HepG2 (cell line): ENCODE measurements at regions not wholly inside any gene's neighbourhood (a gene's known extent, or its start where the extent isn't known, plus 50 kb on each side); places are given as distances from the start of the nearest gene placed in this dataset.

Experiments used
- ATAC-seq: fragments of 200-7000 bp; cut with Tn5 transposase; 3 replicates; pipeline ENCODE4 v1.9.1; 2020; ENCODE audit warnings: mild to moderate bottlenecking, moderate library complexity
- BruUV-seq: library from RNA; stranded (reverse); fragments of 400-500 nt; replicated peaks from 2 replicates; lab custom pipeline; 2021; lab: Mats Ljungman, UMichigan
- CTCF ChIA-PET: fragments of 300-600 bp; formaldehyde crosslinking; extraction: SDS; loops from one replicate; lab custom pipeline; 2021; ENCODE audit warnings: low total read pairs, inconsistent platforms, low intra/inter-chr PET ratio; lab: Yijun Ruan, JAX
- POLR2A ChIA-PET: fragments of 350-600 bp; sonication (Branson Sonifier 250); formaldehyde crosslinking; loops from one replicate; lab custom pipeline; 2020; ENCODE audit warnings: antibody characterized with exemption, inconsistent platforms; lab: Yijun Ruan, JAX
- DNase-seq: peaks from one replicate; pipeline ENCODE4 v3.0.0-alpha.2; 2015; ENCODE audit warnings: low spot score
- FAIRE-seq: peaks from 3 replicates; lab custom pipeline; 2011; peaks lifted over from hg19 to GRCh38; lab: Jason Lieb, UNC
- H2AFZ ChIP-seq: one replicate; pipeline ENCODE4 v1.6.1; 2011; ENCODE audit warnings: low read length, inconsistent platforms
- H3K27ac ChIP-seq: fragments of 300-600 bp; 3 replicates; pipeline ENCODE4 v1.8.0; 2011; ENCODE audit warnings: mixed run types, mild to moderate bottlenecking, mixed read lengths, low read length, inconsistent platforms; ENCODE audit not compliant: insufficient read depth; ENCODE audit errors: extremely low read length
- H3K27me3 ChIP-seq, 2 experiments: fragments of 200-600 bp in 1 of 2; 2 replicates in 1 of 2; 3 replicates in 1 of 2; pipeline versions ENCODE4 v1.6.0 to v1.8.0; 2011; ENCODE audit warnings: low read length in 2 of 2, mild to moderate bottlenecking in 2 of 2, moderate library complexity in 2 of 2, inconsistent platforms in 1 of 2; ENCODE audit not compliant: insufficient read depth in 2 of 2, control insufficient read depth in 1 of 2
- H3K36me3 ChIP-seq, 2 experiments: fragments of 200-600 bp in 1 of 2; replicated peaks in 1 of 2; 2 replicates in 1 of 2; 3 replicates in 1 of 2; pipeline versions ENCODE4 v1.5.1 to v1.8.0; 2011; ENCODE audit warnings: low read length in 2 of 2, inconsistent platforms in 1 of 2; ENCODE audit not compliant: insufficient read depth in 2 of 2, control insufficient read depth in 1 of 2
- H3K4me1 ChIP-seq: 2 replicates; pipeline ENCODE4 v1.5.1; 2012; ENCODE audit warnings: low read length, inconsistent platforms; ENCODE audit not compliant: insufficient read depth
- H3K4me2 ChIP-seq: 2 replicates; pipeline ENCODE4 v1.6.0; 2011; ENCODE audit warnings: low read depth, low read length, inconsistent platforms
- H3K4me3 ChIP-seq, 3 experiments: fragments of 200-600 bp in 1 of 3; sonication (generic), shearing (Covaris generic) in 1 of 3; replicated peaks in 1 of 3; 2 replicates each; pipeline ENCODE4 v1.5.1; 2011 to 2016; ENCODE audit warnings: low read length in 3 of 3, inconsistent platforms in 2 of 3, low read depth in 2 of 3, mild to moderate bottlenecking in 2 of 3, control low read depth in 1 of 3, mixed read lengths in 1 of 3; ENCODE audit not compliant: insufficient read depth in 1 of 3
- H3K79me2 ChIP-seq: one replicate; pipeline ENCODE4 v1.6.1; 2011; ENCODE audit warnings: low read length, inconsistent platforms; ENCODE audit not compliant: insufficient read depth
- H3K9ac ChIP-seq: 2 replicates; pipeline ENCODE4 v1.6.0; 2011; ENCODE audit warnings: mild to moderate bottlenecking, low read depth, low read length, inconsistent platforms; ENCODE audit not compliant: insufficient read depth
- H3K9me3 ChIP-seq: 2 replicates; pipeline ENCODE4 v1.5.1; 2012; ENCODE audit warnings: mild to moderate bottlenecking, low read length
- H4K20me1 ChIP-seq: 2 replicates; pipeline ENCODE4 v1.6.0; 2011; ENCODE audit warnings: inconsistent platforms, mild to moderate bottlenecking, low read length, moderate library complexity; ENCODE audit not compliant: insufficient read depth
- BRF2 ChIP-seq: sonication (generic); formaldehyde crosslinking; IDR thresholded peaks from 2 replicates; pipeline ENCODE4 v1.8.1; 2022; ENCODE audit warnings: mild to moderate bottlenecking, missing genetic modification reagents
- CCDC6 ChIP-seq: sonication (generic); formaldehyde crosslinking; IDR thresholded peaks from 2 replicates; pipeline ENCODE4 v1.8.1; 2022; ENCODE audit warnings: mild to moderate bottlenecking, missing genetic modification reagents, moderate library complexity
- KAT2B ChIP-seq: fragments of 150-350 bp; IDR thresholded peaks from 2 replicates; pipeline ENCODE4 v1.6.1; 2014; ENCODE audit warnings: low read depth, low read length, borderline replicate concordance
- RERE ChIP-seq: IDR thresholded peaks from 2 replicates; pipeline ENCODE4 v1.6.1; 2016; ENCODE audit warnings: low read depth, missing genetic modification reagents, missing compliant biosample characterization
- RFXAP ChIP-seq: sonication (generic); formaldehyde crosslinking; IDR thresholded peaks from 2 replicates; pipeline ENCODE4 v1.4.0; 2020; ENCODE audit warnings: missing genetic modification reagents, borderline replicate concordance
- SKIL ChIP-seq: sonication (generic); formaldehyde crosslinking; IDR thresholded peaks from 2 replicates; pipeline ENCODE4 v1.8.0; 2022; ENCODE audit warnings: missing genetic modification reagents, mild to moderate bottlenecking, moderate library complexity, borderline replicate concordance
- TBX3 ChIP-seq: fragments of 450-650 bp; IDR thresholded peaks from 2 replicates; pipeline ENCODE4 v1.6.1; 2017; ENCODE audit warnings: antibody characterized with exemption, mild to moderate bottlenecking, inconsistent platforms, borderline replicate concordance
- ZBTB4 ChIP-seq: sonication (generic); formaldehyde crosslinking; IDR thresholded peaks from 2 replicates; pipeline ENCODE4 v1.4.0; 2020; ENCODE audit warnings: missing genetic modification reagents, mild to moderate bottlenecking, borderline replicate concordance
- ZFP1 ChIP-seq: IDR thresholded peaks from 2 replicates; pipeline ENCODE4 v1.6.1; 2016
- ZFYVE20 ChIP-seq: sonication (generic); formaldehyde crosslinking; IDR thresholded peaks from 2 replicates; pipeline ENCODE4 v1.8.0; 2023; ENCODE audit warnings: low read depth, mild to moderate bottlenecking, moderate library complexity, missing genetic modification reagents, borderline replicate concordance
- ZNF550 ChIP-seq: sonication (generic); formaldehyde crosslinking; IDR thresholded peaks from 2 replicates; pipeline ENCODE4 v1.4.0; 2020; ENCODE audit warnings: mild to moderate bottlenecking, missing genetic modification reagents, borderline replicate concordance
- ZNF691 ChIP-seq: sonication (generic); formaldehyde crosslinking; IDR thresholded peaks from 2 replicates; pipeline ENCODE4 v1.4.0; 2020; ENCODE audit warnings: missing genetic modification reagents, low read depth, mild to moderate bottlenecking, borderline replicate concordance
- WGBS: methylation state at CpG from one replicate; pipeline ENCODE4 v1.1.6; 2017; ENCODE audit warnings: low lambda C conversion rate; 5-methylcytosine and 5-hydroxymethylcytosine counted together
- in situ Hi-C: cut with HindIII; loops from 2 replicates; pipeline ENCODE4 v1.10.0; 2017; ENCODE audit warnings: low pct_unique_long_range_greater_than_20kb; ENCODE audit not compliant: extremely low pct_ligation_motif_present
- intact Hi-C: fragments of 100-400 bp; cut with micrococcal nuclease; formaldehyde crosslinking; loops from one replicate; pipeline ENCODE4 v1.10.0; 2022; ENCODE audit not compliant: unreplicated experiment

GRCh38 chr2:7809640-7810039 is 872.2 kb upstream of the ID2 start:
- Histone ChIP-seq H3K4me3 (no peak overlapping the region), H3K79me2 (no peaks in the 10 kb centered on the region), H3K4me2 (no peak overlapping the region), H3K36me3 (no peaks in the 10 kb centered on the region), H4K20me1 (no peaks in the 10 kb centered on the region), H3K27ac (no peak overlapping the region), H2AFZ (no peak overlapping the region), H3K9me3 (no peaks in the 10 kb centered on the region), H3K4me1 (peaks cover 9% of the 10 kb centered on the region), H3K27me3 (no peaks in the 10 kb centered on the region), H3K9ac (no peak overlapping the region)
- CTCF ChIA-PET: no interaction called here
- 40% methylated on average over 3 of the region's 3 CpGs for WGBS
- ATAC-seq (no peak), DNase-seq (no peak), FAIRE-seq (no peak)
- BruUV-seq: no TSS peak
- POLR2A ChIA-PET: no interaction called here
- in situ Hi-C loops: no loop called here
- intact Hi-C loops: no loop called here
- no peak for TF ChIP-seq TBX3
- no peak for TF ChIP-seq ZFP1 (CRISPR knock-in tag)
- TF ChIP-seq SKIL: no peak
- no peak for TF ChIP-seq ZFYVE20
- no peak for TF ChIP-seq BRF2 (CRISPR knock-in tag)
- no peak for TF ChIP-seq RFXAP (CRISPR knock-in tag)
- TF ChIP-seq CCDC6 (CRISPR knock-in tag): no peak
- no peak for TF ChIP-seq RERE (CRISPR knock-in tag)
- TF ChIP-seq KAT2B: no peak
- no peak for TF ChIP-seq ZNF550 (CRISPR knock-in tag)
- no peak for TF ChIP-seq ZBTB4 (CRISPR knock-in tag)
- TF ChIP-seq ZNF691 (CRISPR knock-in tag): no peak
